ENCODE measurements at regions not wholly inside any gene's neighbourhood (a gene's known extent, or its start where the extent isn't known, plus 50 kb on each side); places are given as distances from the start of the nearest gene placed in this dataset.

GRCh38 chr6:105526225-105526872 lies 123.5 kb upstream of the PREP start:
- ChIA-PET POLR2A (no interaction called here), CTCF (no interaction called here)
- no peaks in the 10 kb centered on the region for H3K4me1 ChIP-seq (ENCODE audit: control insufficient read depth, insufficient read depth, low read length)
- H3K4me3 ChIP-seq (ENCODE audit: low read depth, low read length), result no peak overlapping the region
- H3K9me3 ChIP-seq (ENCODE audit: control insufficient read depth, insufficient read depth, low read depth, low read length), result no peaks in the 10 kb centered on the region
- no peaks in the 10 kb centered on the region for H3K36me3 ChIP-seq (ENCODE audit: control insufficient read depth in 2 of 2, insufficient read depth in 1 of 2, low read length in 2 of 2)
- no peak overlapping the region for H3K27ac ChIP-seq (ENCODE audit: extremely low read depth, low read depth, low read length)
- TF ChIP-seq ZNF354C (tag by site-specific recombination; IDR thresholded peaks at IDR 0.05; ENCODE audit: borderline replicate concordance, low read depth) (no peak), ZNF2 (tag by site-specific recombination; IDR thresholded peaks at IDR 0.05) (no peak), ZNF610 (tag by site-specific recombination; IDR thresholded peaks at IDR 0.05; ENCODE audit: borderline replicate concordance) (no peak), ZNF654 (tag by site-specific recombination; IDR thresholded peaks at IDR 0.05; ENCODE audit: low read depth) (no peak), ZNF670 (tag by site-specific recombination; IDR thresholded peaks at IDR 0.05; ENCODE audit: low read depth) (no peak), ZFP41 (tag by site-specific recombination; IDR thresholded peaks at IDR 0.05; ENCODE audit: borderline replicate concordance) (no peak), ZNF561 (tag by site-specific recombination; IDR thresholded peaks at IDR 0.05; ENCODE audit: borderline replicate concordance) (no peak), ZNF704 (tag by site-specific recombination; IDR thresholded peaks at IDR 0.05) (no peak), KLF1 (tag by site-specific recombination; IDR thresholded peaks at IDR 0.05) (no peak)

- Histone ChIP-seq H3K27ac (ENCODE audit: extremely low read depth, low read depth, low read length) (no peak overlapping the region), H3K4me1 (ENCODE audit: control insufficient read depth, insufficient read depth, low read length) (no peaks in the 10 kb centered on the region), H3K36me3 (ENCODE audit: control insufficient read depth in 2 of 2, insufficient read depth in 1 of 2, low read length in 2 of 2) (no peaks in the 10 kb centered on the region), H3K4me3 (ENCODE audit: low read depth, low read length) (no peak overlapping the region), H3K9me3 (ENCODE audit: control insufficient read depth, insufficient read depth, low read depth, low read length) (no peaks in the 10 kb centered on the region)
- ChIA-PET CTCF (no interaction called here), POLR2A (no interaction called here)
- no peak for TF ChIP-seq ZFP41 (tag by site-specific recombination; IDR thresholded peaks at IDR 0.05; ENCODE audit: borderline replicate concordance)
- no peak for TF ChIP-seq ZNF585B (tag by site-specific recombination; IDR thresholded peaks at IDR 0.05)
- no peak for TF ChIP-seq ZNF292 (tag by site-specific recombination; IDR thresholded peaks at IDR 0.05; ENCODE audit: borderline replicate concordance, low read depth)
- no peak for TF ChIP-seq ZBTB6 (tag by site-specific recombination; IDR thresholded peaks at IDR 0.05)
- TF ChIP-seq ZNF311 (tag by site-specific recombination; IDR thresholded peaks at IDR 0.05; ENCODE audit: borderline replicate concordance), result no peak
- no peak for TF ChIP-seq ZNF549 (tag by site-specific recombination; IDR thresholded peaks at IDR 0.05)
- no peak for TF ChIP-seq TCF7L2 (IDR thresholded peaks at IDR 0.05; ENCODE audit: borderline replicate concordance, low read depth, low read length)
- no peak for TF ChIP-seq ZNF221 (tag by site-specific recombination; IDR thresholded peaks at IDR 0.05; ENCODE audit: borderline replicate concordance)
- TF ChIP-seq ZNF48 (tag by site-specific recombination; IDR thresholded peaks at IDR 0.05), result no peak
These were observed 119.9 kb upstream of the PREP start for GRCh38 chr6:105522626-105523322.

- H3K4me3 ChIP-seq (ENCODE audit: low read depth, low read length), result no peak overlapping the region
- H3K4me1 ChIP-seq (ENCODE audit: control insufficient read depth, insufficient read depth, low read length), result no peaks in the 10 kb centered on the region
- CTCF ChIA-PET, result interaction anchor here (0.9 to 1.5 kb wide), 2 partner anchors 13 to 375 kb away, joined by 3 to 5 read pairs; no protein-coding TSS in a partner anchor
- H3K27ac ChIP-seq (ENCODE audit: extremely low read depth, low read depth, low read length), result no peak overlapping the region
- H3K36me3 ChIP-seq (ENCODE audit: control insufficient read depth in 2 of 2, insufficient read depth in 1 of 2, low read length in 2 of 2), result no peaks in the 10 kb centered on the region
- no peaks in the 10 kb centered on the region for H3K9me3 ChIP-seq (ENCODE audit: control insufficient read depth, insufficient read depth, low read depth, low read length)
- POLR2A ChIA-PET, result no interaction called here
- TF ChIP-seq PRDM4 (tag by site-specific recombination; IDR thresholded peaks at IDR 0.05), result no peak
- no peak for TF ChIP-seq ZNF776 (tag by site-specific recombination; IDR thresholded peaks at IDR 0.05; ENCODE audit: borderline replicate concordance)
- no peak for TF ChIP-seq HOXD13 (CRISPR knock-in tag; IDR thresholded peaks at IDR 0.05; ENCODE audit: borderline replicate concordance)
- TF ChIP-seq ZNF19 (tag by site-specific recombination; IDR thresholded peaks at IDR 0.05; ENCODE audit: low read depth), result no peak
- TF ChIP-seq ZNF2 (tag by site-specific recombination; IDR thresholded peaks at IDR 0.05), result no peak
- no peak for TF ChIP-seq ZNF664 (tag by site-specific recombination; IDR thresholded peaks at IDR 0.05)
- TF ChIP-seq ZNF670 (tag by site-specific recombination; IDR thresholded peaks at IDR 0.05; ENCODE audit: low read depth), result no peak
- TF ChIP-seq ZNF223 (tag by site-specific recombination; IDR thresholded peaks at IDR 0.05), result no peak
- TF ChIP-seq SCRT2 (tag by site-specific recombination; IDR thresholded peaks at IDR 0.05), result no peak
These were observed 117.1 kb upstream of the PREP start for GRCh38 chr6:105519954-105520353.
